Peyer's patch (tissue), 4 donors: ENCODE measurements at regions not wholly inside any gene's neighbourhood (a gene's known extent, or its start where the extent isn't known, plus 50 kb on each side); places are given as distances from the start of the nearest gene placed in this dataset.

Experiments
- DNase-seq, 3 donors: peaks; one replicate each; pipeline ENCODE4 v3.0.0-alpha.2; 2017 to 2019
- H3K27ac ChIP-seq, 4 donors: fragments of 200-600 bp; sonication (generic); one replicate each; pipeline ENCODE4 v1.5.1; 2016 to 2019
- H3K27me3 ChIP-seq, 2 donors: fragments of 200-600 bp; sonication (generic); one replicate each; pipeline ENCODE4 v1.5.1; 2019
- H3K36me3 ChIP-seq, 3 donors: fragments of 200-600 bp; sonication (generic); one replicate each; pipeline ENCODE4 v1.5.1; 2016 to 2019
- H3K4me1 ChIP-seq, 4 donors: fragments of 200-600 bp; sonication (generic); one replicate each; pipeline ENCODE4 v1.5.1; 2016 to 2019
- H3K4me3 ChIP-seq, 4 donors: fragments of 200-600 bp; sonication (generic); 1 replicate in 3 of 4; 2 replicates in 1 of 4; pipeline ENCODE4 v1.5.1; 2016 to 2019; ENCODE audit warnings: mild to moderate bottlenecking in 1 of 4
- H3K9me3 ChIP-seq, 4 donors: fragments of 200-600 bp; sonication (generic); one replicate each; pipeline ENCODE4 v1.5.1; 2016 to 2019; ENCODE audit warnings: mild to moderate bottlenecking in 1 of 4
- POLR2A ChIP-seq, 2 donors: fragments of 450-650 bp; IDR thresholded peaks; one replicate each; pipeline ENCODE4 v1.5.1; 2017; ENCODE audit warnings: antibody characterized with exemption in 2 of 2, mild to moderate bottlenecking in 2 of 2, moderate library complexity in 2 of 2
- TF ChIP-seq, protein P1 (sequence below), 6 experiments: fragments of 450-650 bp in 4 of 6; fragments of 200-600 bp in 2 of 6; sonication (generic) in 1 of 6; IDR thresholded peaks; one replicate each; pipeline ENCODE4 v1.5.1; 2017 to 2019; ENCODE audit warnings: antibody characterized with exemption in 6 of 6, mild to moderate bottlenecking in 3 of 6, moderate library complexity in 1 of 6

DNA sequence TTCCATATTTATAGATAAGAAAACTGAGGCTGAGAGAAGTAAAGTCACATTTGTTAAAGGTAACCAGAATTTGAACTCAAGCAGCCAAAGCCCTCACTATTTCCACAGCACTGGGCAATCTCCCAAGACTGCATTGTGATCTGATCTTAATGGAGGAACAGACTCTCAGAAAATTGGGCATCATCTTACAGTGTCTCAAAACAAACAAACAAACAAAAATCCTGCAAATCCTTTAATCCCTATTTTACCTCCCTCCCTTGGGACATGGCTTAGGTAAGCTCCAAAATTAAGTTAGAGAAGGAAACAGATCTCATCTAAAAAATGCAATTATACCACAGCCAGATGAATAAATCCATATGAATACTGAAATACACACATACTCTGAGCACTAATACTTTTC is 57.5 kb downstream of the FHIP2A start:
- no peaks in the 10 kb centered on the region for H3K27me3 ChIP-seq
- no peaks in the 10 kb centered on the region for H3K9me3 ChIP-seq
- no peaks in the 10 kb centered on the region for H3K36me3 ChIP-seq
- no peak for DNase-seq
- H3K4me1 ChIP-seq = no peaks in the 10 kb centered on the region
- no peak overlapping the region for H3K27ac ChIP-seq
- no peak for TF ChIP-seq POLR2A (IDR thresholded peaks at IDR 0.05)
- TF ChIP-seq, protein P1, sequence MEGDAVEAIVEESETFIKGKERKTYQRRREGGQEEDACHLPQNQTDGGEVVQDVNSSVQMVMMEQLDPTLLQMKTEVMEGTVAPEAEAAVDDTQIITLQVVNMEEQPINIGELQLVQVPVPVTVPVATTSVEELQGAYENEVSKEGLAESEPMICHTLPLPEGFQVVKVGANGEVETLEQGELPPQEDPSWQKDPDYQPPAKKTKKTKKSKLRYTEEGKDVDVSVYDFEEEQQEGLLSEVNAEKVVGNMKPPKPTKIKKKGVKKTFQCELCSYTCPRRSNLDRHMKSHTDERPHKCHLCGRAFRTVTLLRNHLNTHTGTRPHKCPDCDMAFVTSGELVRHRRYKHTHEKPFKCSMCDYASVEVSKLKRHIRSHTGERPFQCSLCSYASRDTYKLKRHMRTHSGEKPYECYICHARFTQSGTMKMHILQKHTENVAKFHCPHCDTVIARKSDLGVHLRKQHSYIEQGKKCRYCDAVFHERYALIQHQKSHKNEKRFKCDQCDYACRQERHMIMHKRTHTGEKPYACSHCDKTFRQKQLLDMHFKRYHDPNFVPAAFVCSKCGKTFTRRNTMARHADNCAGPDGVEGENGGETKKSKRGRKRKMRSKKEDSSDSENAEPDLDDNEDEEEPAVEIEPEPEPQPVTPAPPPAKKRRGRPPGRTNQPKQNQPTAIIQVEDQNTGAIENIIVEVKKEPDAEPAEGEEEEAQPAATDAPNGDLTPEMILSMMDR (IDR thresholded peaks at IDR 0.05) = no peak
- H3K4me3 ChIP-seq = no peak overlapping the region

DNA sequence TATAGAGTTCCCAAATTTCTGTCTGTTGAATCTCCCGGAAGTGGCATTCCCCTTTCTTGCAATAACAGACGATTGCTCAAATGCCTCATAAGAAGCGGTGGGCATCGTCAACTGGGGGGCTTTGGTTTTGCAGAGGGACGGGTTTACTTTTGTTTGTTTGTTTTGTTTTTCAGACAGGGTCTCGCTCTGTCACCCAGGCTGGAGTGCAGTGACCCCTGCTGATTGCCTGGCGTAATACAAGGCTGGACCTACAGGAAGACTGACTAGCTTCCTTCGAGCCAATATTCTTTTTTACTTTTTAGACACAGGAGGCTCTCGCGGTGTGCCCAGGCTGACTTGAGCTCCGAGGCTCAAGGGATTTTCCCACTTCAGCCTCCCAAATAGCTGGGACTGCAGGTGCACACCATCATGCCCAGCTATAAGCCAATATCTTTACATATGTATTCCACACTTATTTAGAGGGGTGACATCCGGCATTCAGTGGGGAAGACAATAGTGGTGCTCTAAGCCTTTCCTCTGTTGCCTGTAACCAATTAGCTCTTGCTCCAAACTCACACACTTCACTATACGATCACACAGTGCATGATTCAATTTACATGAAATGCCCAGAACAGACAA is 58.1 kb downstream of the FHIP2A start:
- no peaks in the 10 kb centered on the region for H3K4me1 ChIP-seq
- peak in 2 of 3 donors; percentile 40 to 60 for DNase-seq
- TF ChIP-seq, protein P1 (IDR thresholded peaks at IDR 0.05) = peak in 4 of 6 experiments; percentile 13 to 51 (median 21)
- no peak for TF ChIP-seq POLR2A (IDR thresholded peaks at IDR 0.05)
- H3K9me3 ChIP-seq = no peaks in the 10 kb centered on the region
- no peak overlapping the region for H3K27ac ChIP-seq
- H3K36me3 ChIP-seq = no peaks in the 10 kb centered on the region
- no peaks in the 10 kb centered on the region for H3K27me3 ChIP-seq
- H3K4me3 ChIP-seq = no peak overlapping the region

DNA sequence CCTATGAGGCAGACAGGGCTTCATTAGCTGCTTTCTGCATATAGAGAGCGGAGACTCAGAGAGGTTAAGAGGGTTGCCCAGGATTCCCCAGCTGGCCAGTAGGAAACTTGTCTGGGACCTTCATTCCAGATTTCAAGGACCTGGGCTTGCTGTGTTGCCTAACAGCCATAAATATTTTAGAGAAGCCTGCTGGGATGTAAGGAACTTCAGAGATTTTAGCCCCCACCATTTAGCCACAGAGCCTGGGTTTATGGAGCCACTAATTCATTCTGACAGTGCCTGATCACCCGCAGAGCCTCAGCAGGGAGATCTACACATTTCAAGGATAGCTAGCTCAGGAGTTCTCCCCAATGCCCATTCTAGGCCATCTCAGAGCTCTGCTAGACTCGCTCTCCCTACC is 56.6 kb upstream of the TRUB1 start:
- Histone ChIP-seq H3K27ac (no peak overlapping the region), H3K27me3 (no peaks in the 10 kb centered on the region)

DNA sequence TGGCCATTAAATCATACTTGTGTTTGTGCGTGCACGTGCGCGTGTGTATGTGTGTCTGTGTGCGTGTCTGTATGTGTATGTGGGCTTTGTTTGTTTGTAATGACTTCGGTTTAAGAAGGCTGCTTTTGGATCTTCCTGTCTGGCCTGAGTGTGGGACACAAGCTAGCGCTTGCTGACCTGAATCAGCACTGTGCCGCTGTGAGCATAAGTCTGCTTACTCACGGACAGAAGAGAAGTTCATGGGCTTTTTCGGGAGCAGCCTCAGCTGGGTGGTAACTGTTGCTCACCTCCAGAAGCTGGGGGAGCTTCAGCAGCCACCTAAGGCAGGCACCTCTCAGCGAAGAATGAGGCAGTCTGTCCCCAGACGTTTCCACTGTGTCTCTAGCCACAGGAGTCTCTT is 56.1 kb upstream of the TRUB1 start:
- Histone ChIP-seq H3K27me3 (no peaks in the 10 kb centered on the region), H3K4me3 (no peak overlapping the region), H3K9me3 (no peaks in the 10 kb centered on the region), H3K4me1 (no peaks in the 10 kb centered on the region), H3K36me3 (no peaks in the 10 kb centered on the region), H3K27ac (no peak overlapping the region)
- TF ChIP-seq, protein P1 (IDR thresholded peaks at IDR 0.05) = no peak
- no peak for DNase-seq

More for the DNA sequence above, 56.6 kb upstream of the TRUB1 start:
- Histone ChIP-seq H3K4me1 (no peaks in the 10 kb centered on the region), H3K9me3 (no peaks in the 10 kb centered on the region), H3K4me3 (no peak overlapping the region), H3K36me3 (no peaks in the 10 kb centered on the region)
- no peak for DNase-seq
- TF ChIP-seq POLR2A (IDR thresholded peaks at IDR 0.05) = no peak
- TF ChIP-seq, protein P1 (IDR thresholded peaks at IDR 0.05) = no peak

DNA sequence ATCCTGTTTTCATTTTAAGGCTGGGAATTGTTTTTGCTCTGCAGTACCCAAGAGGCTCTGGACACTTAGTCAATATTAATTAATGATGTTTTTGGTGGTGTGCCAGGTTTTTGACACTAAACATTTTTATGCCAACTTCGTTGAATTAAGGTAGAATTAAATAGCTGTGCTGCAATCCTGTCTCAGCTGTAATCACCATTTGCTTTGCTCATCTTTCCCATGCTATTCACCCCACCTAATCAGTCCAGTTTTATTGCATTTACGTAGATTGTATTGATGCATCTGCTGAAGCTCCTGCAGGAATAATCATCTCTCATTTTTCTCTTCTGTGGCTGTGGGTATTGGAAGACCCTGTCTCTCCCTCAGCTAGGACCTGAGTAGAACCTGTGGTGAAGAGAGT is 52.6 kb upstream of the TRUB1 start:
- Histone ChIP-seq H3K4me1 (no peaks in the 10 kb centered on the region), H3K27me3 (no peaks in the 10 kb centered on the region), H3K4me3 (no peak overlapping the region), H3K27ac (no peak overlapping the region), H3K9me3 (no peaks in the 10 kb centered on the region), H3K36me3 (no peaks in the 10 kb centered on the region)
- no peak for DNase-seq
- TF ChIP-seq, protein P1 (IDR thresholded peaks at IDR 0.05) = no peak
- no peak for TF ChIP-seq POLR2A (IDR thresholded peaks at IDR 0.05)
